B cell (primary cell): ENCODE measurements at regions not wholly inside any gene's neighbourhood (a gene's known extent, or its start where the extent isn't known, plus 50 kb on each side); places are given as distances from the start of the nearest gene placed in this dataset.

Experiments used
- ATAC-seq: fragments of 200-7000 bp; cut with Tn5 transposase; one replicate; pipeline ENCODE4 v1.10.0; 2021; ENCODE audit warnings: low read depth, mild to moderate bottlenecking, moderate number of reproducible peaks, moderate library complexity
- CTCF ChIA-PET: fragments of 350-600 bp; sonication (Branson Sonifier 250); formaldehyde crosslinking; loops from one replicate; lab custom pipeline; 2021; ENCODE audit warnings: antibody characterized with exemption, inconsistent platforms; lab: Charles Lee
- POLR2A ChIA-PET: fragments of 350-600 bp; sonication (Branson Sonifier 250); formaldehyde crosslinking; loops from one replicate; lab custom pipeline; 2021; ENCODE audit warnings: antibody characterized with exemption; lab: Charles Lee
- DNase-seq: peaks from one replicate; pipeline ENCODE4 v3.0.0; 2013
- H2AFZ ChIP-seq: 2 replicates; pipeline ENCODE4 v1.6.1; 2012; ENCODE audit warnings: mild to moderate bottlenecking, low read depth, low read length; ENCODE audit not compliant: insufficient read depth, poor library complexity, severe bottlenecking
- H3K27ac ChIP-seq, 2 donors: 1 replicate in 1 of 2; 2 replicates in 1 of 2; pipeline ENCODE4 v1.5.1; 2012 to 2013; ENCODE audit warnings: low read length in 2 of 2, mild to moderate bottlenecking in 2 of 2, moderate library complexity in 1 of 2
- H3K27me3 ChIP-seq, 4 experiments: fragments of 200-600 bp in 1 of 4; sonication (generic) in 1 of 4; replicated peaks in 1 of 4; 1 replicate in 2 of 4; 2 replicates in 2 of 4; pipeline versions ENCODE4 v1.6.1 to v1.7.0; 2013 to 2016; ENCODE audit warnings: low read length in 3 of 4, mild to moderate bottlenecking in 2 of 4, mixed read lengths in 1 of 4, moderate library complexity in 1 of 4; ENCODE audit not compliant: insufficient read depth in 4 of 4, control insufficient read depth in 3 of 4; ENCODE audit errors: control extremely low read depth in 1 of 4
- H3K36me3 ChIP-seq, 2 experiments: replicated peaks in 1 of 2; 1 replicate in 1 of 2; 2 replicates in 1 of 2; pipeline versions ENCODE4 v1.6.1 to v1.7.1; 2013; ENCODE audit warnings: low read length in 1 of 2; ENCODE audit not compliant: insufficient read depth in 2 of 2, control insufficient read depth in 1 of 2; ENCODE audit errors: control extremely low read depth in 1 of 2, extremely low read depth in 1 of 2
- H3K4me1 ChIP-seq, 2 donors: fragments of 200-600 bp in 1 of 2; sonication (generic) in 1 of 2; 1 replicate in 1 of 2; 2 replicates in 1 of 2; pipeline versions ENCODE4 v1.5.1 to v1.6.1; 2013 to 2017; ENCODE audit warnings: low read length in 2 of 2; ENCODE audit not compliant: control insufficient read depth in 2 of 2, insufficient read depth in 2 of 2
- H3K4me2 ChIP-seq: replicated peaks from 2 replicates; pipeline ENCODE3; 2012; ENCODE audit warnings: mild to moderate bottlenecking, low read depth, low read length; ENCODE audit not compliant: poor library complexity, severe bottlenecking
- H3K4me3 ChIP-seq, 5 experiments: fragments of 200-600 bp in 1 of 5; sonication (generic) in 1 of 5; 1 replicate in 3 of 5; 2 replicates in 2 of 5; pipeline versions ENCODE4 v1.5.1 to v1.7.0; 2011 to 2016; ENCODE audit warnings: low read length in 4 of 5, mild to moderate bottlenecking in 4 of 5, low read depth in 2 of 5, control low read depth in 1 of 5, moderate library complexity in 1 of 5; ENCODE audit not compliant: insufficient read depth in 1 of 5; ENCODE audit errors: control extremely low read depth in 1 of 5, extremely low read depth in 1 of 5
- H3K79me2 ChIP-seq: fragments of 200-600 bp; sonication (generic); one replicate; pipeline ENCODE4 v1.6.0; 2016; ENCODE audit warnings: low read length; ENCODE audit not compliant: control insufficient read depth, insufficient read depth
- H3K9ac ChIP-seq: fragments of 200-600 bp; sonication (generic); 2 replicates; pipeline ENCODE4 v1.6.1; 2017; ENCODE audit warnings: mild to moderate bottlenecking, low read length, moderate library complexity
- H3K9me3 ChIP-seq, 3 donors: one replicate each; pipeline versions ENCODE4 v1.6.1 to v1.7.1; 2013; ENCODE audit warnings: low read length in 2 of 3; ENCODE audit not compliant: control insufficient read depth in 2 of 3, insufficient read depth in 1 of 3; ENCODE audit errors: control extremely low read depth in 1 of 3
- H4K20me1 ChIP-seq: 2 replicates; pipeline ENCODE4 v1.6.0; 2012; ENCODE audit warnings: mild to moderate bottlenecking, low read length; ENCODE audit not compliant: insufficient read depth, control insufficient read depth, poor library complexity, severe bottlenecking
- H3K27ac Mint-ChIP-seq: one replicate; pipeline ENCODE4 v1.8.0; 2021; ENCODE audit warnings: mixed read lengths
- H3K27me3 Mint-ChIP-seq: one replicate; pipeline ENCODE4 v1.8.0; 2021; ENCODE audit warnings: mixed read lengths
- H3K4me1 Mint-ChIP-seq: one replicate; pipeline ENCODE4 v1.8.0; 2021; ENCODE audit warnings: mixed read lengths
- H3K4me3 Mint-ChIP-seq: one replicate; pipeline ENCODE4 v1.8.0; 2021; ENCODE audit warnings: mixed read lengths
- H3K9me3 Mint-ChIP-seq: one replicate; pipeline ENCODE4 v1.8.0; 2022; ENCODE audit warnings: mixed read lengths; ENCODE audit not compliant: insufficient read depth
- CTCF ChIP-seq: fragments of 200-600 bp; IDR thresholded peaks from one replicate; pipeline ENCODE4 v1.8.0; 2022; ENCODE audit warnings: antibody characterized with exemption, mild to moderate bottlenecking
- EZH2 ChIP-seq: IDR thresholded peaks from 2 replicates; pipeline ENCODE4 v1.6.1; 2012; ENCODE audit warnings: borderline replicate concordance, low read depth, mild to moderate bottlenecking, moderate library complexity, low read length; ENCODE audit not compliant: insufficient read depth, poor library complexity, severe bottlenecking
- WGBS: methylation state at CpG from one replicate; pipeline ENCODE4 v1.1.5; 2013; ENCODE audit warnings: missing lambda C conversion rate; ENCODE audit not compliant: insufficient coverage; 5-methylcytosine and 5-hydroxymethylcytosine counted together
- intact Hi-C: fragments of 100-400 bp; cut with micrococcal nuclease; formaldehyde crosslinking; loops from one replicate; pipeline ENCODE4 v1.10.0; 2022

GRCh38 chr3:106329521-106329920, 460.7 kb upstream of the CBLB start:
- no peak for ATAC-seq
- H3K27ac ChIP-seq = no peak overlapping the region
- no peak for DNase-seq
- peaks cover 0 to 6% (median 1%) of the 10 kb centered on the region in 3 donors for H3K9me3 ChIP-seq
- Mint-ChIP-seq H3K4me1 (peaks cover 20% of the 10 kb centered on the region), H3K27me3 (no peaks in the 10 kb centered on the region), H3K4me3 (no peak overlapping the region), H3K27ac (no peak overlapping the region), H3K9me3 (peaks cover 6% of the 10 kb centered on the region)
- intact Hi-C loops = no loop called here
- no peaks in the 10 kb centered on the region for H3K27me3 ChIP-seq
- peaks cover 6 to 13% of the 10 kb centered on the region in 2 donors for H3K4me1 ChIP-seq
- CTCF ChIA-PET = no interaction called here
- no peak overlapping the region for H3K4me2 ChIP-seq
- POLR2A ChIA-PET = no interaction called here
- TF ChIP-seq CTCF (no peak), EZH2 (no peak)
- no peak overlapping the region for H3K9ac ChIP-seq
- H3K4me3 ChIP-seq = no peak overlapping the region
- H3K79me2 ChIP-seq = no peaks in the 10 kb centered on the region
- H3K36me3 ChIP-seq = no peaks in the 10 kb centered on the region
- no peak overlapping the region for H2AFZ ChIP-seq
- no peaks in the 10 kb centered on the region for H4K20me1 ChIP-seq
- no CpG with 5 or more reads among the region's 3 CpGs for WGBS

- Histone ChIP-seq H3K4me3 (no peak overlapping the region), H3K9ac (no peak overlapping the region), H3K36me3 (no peaks in the 10 kb centered on the region), H3K27ac (no peak overlapping the region), H2AFZ (no peak overlapping the region), H4K20me1 (no peaks in the 10 kb centered on the region), H3K27me3 (no peaks in the 10 kb centered on the region), H3K4me1 (peaks cover 6 to 16% of the 10 kb centered on the region in 2 donors), H3K79me2 (no peaks in the 10 kb centered on the region), H3K9me3 (no peaks in the 10 kb centered on the region), H3K4me2 (no peak overlapping the region)
- ATAC-seq (no peak), DNase-seq (no peak)
- no peak for TF ChIP-seq CTCF
- no peak for TF ChIP-seq EZH2
- intact Hi-C loops = loop anchor here (10.0 kb wide), 1 partner anchor 647 kb away; no protein-coding TSS in a partner anchor
- Mint-ChIP-seq H3K4me3 (no peak overlapping the region), H3K4me1 (peaks cover 27% of the 10 kb centered on the region), H3K27me3 (no peaks in the 10 kb centered on the region), H3K27ac (no peak overlapping the region), H3K9me3 (no peaks in the 10 kb centered on the region)
- POLR2A ChIA-PET = no interaction called here
- CTCF ChIA-PET = no interaction called here
These were observed 462.8 kb upstream of the CBLB start for GRCh38 chr3:106331636-106332035.
